Inferior parietal cortex (tissue), 1 donor: ENCODE measurements at regions not wholly inside any gene's neighbourhood (a gene's known extent, or its start where the extent isn't known, plus 50 kb on each side); places are given as distances from the start of the nearest gene placed in this dataset.
"Not testable (repeated sequence)": the region's sequence is repeated elsewhere in the genome, so short reads cannot be mapped to it uniquely, and the experiment has no call there.

Source experiments
- DNase-seq: peaks from one replicate; pipeline ENCODE4 v3.0.0-alpha.2; 2016; ENCODE audit errors: extremely low spot score

DNA sequence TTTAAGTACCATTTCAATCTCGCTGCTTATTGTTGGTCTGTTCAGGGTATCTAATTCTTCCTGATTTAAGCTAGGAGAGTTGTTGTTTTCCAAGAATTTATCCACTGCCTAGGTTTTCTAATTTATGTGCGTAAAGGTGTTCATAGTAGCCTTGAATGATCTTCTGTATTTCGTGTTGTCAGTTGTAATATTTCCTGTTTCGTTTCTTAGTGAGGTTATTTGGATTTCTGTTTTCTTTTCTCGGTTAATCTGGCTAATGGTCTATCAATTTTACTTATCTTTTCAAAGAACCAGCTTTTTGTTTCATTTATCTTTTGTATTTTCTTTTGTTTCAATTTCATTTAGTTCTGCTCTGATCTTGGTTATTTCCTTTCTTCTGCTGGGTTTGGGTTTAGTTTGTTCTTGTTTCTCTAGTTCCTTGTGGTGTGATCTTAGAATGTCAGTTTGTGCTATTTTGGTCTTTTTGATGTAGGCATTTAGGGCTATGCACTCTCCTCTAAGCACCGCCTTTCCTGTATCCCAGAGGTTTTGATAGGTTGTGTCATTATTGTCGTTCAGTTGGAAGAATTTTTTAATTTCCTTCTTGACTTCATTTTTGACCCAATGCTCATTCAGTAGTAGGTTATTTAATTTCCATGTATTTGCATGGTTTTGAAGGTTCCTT is 92.5 kb upstream of the CSRP2 start:
- not testable (repeated sequence) for DNase-seq

DNA sequence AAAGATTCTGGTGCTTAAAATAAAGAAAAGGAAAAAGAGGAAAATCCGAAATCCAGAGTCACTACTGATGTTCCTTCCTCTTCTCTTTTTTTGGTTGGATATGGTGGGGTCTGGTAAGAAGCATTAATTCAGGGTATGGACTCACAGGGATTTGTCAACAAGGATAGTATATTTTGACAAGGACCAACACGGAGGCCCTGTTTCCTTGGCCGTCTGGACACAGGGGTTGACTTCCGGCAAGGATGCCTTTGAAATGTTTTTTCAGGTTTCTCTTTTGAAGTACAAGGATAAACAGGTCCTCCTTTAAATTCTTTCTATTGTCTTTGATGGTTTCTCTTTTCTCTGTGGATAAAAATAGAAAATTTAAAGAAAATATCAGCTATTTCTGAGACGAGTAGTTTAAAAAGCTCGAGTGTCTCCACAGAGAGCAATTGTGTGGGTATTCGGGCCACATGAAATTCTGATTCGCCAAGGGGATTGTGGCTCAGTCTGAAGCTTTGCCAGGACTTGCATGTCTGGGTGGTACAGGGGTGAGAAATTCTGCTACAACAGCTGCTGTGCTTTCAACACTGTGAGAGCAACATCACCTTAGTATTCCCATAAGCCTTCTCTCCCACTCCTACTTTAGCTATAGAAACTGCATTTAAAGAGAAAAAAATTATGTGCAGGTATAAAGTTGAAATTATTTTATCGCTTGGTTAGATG is 88.5 kb upstream of the CSRP2 start:
- no peak for DNase-seq

GRCh38 chr12:76964784-76965571 is 86.2 kb upstream of the CSRP2 start:
- DNase-seq = no peak

GRCh38 chr12:76962099-76962498 is 83.3 kb upstream of the CSRP2 start:
- DNase-seq = no peak

GRCh38 chr12:76957301-76957700 is 78.5 kb upstream of the CSRP2 start:
- peak; percentile 13 for DNase-seq

DNA sequence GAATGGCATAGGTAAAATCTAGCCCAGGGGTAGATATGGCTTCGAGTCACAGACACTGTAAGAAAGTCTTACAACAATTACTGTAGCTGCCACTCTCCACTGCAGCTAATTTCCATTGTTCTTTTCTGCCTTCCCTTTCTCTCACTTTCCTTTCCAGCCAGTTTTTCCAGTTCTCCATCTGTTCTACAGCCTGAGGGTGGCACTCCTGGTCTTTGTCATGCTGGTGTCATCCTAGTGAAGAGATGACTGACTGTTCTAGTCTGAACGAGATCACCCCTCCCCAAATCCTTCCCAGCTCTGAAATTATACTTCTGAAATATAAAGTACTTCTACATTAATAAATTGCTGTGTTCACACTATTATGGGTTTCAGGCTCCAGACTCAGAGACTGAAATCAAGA is 74.2 kb upstream of the CSRP2 start:
- DNase-seq = no peak

DNA sequence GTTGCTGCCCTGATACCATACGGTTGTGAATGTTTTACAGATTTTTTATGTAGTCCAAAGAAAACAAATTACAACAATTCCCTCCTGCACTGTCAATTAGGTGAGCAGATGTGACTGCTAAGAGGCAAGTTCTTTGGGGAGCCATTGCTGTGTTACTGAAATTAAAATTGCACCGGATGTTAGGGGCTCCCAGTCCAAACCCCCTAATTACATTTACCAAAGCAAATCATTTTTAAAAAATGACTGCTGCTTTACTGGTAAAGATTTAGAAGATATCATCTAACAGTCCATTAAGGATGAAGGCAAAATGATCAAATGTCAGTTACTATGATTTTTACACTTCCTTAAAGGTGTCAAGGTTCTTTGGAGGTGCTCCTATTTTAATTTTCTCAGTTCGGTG is 70.1 kb upstream of the CSRP2 start:
- no peak for DNase-seq

- no peak for DNase-seq
Measured at GRCh38 chr12:76947304-76947703, 68.5 kb upstream of the CSRP2 start.

DNA sequence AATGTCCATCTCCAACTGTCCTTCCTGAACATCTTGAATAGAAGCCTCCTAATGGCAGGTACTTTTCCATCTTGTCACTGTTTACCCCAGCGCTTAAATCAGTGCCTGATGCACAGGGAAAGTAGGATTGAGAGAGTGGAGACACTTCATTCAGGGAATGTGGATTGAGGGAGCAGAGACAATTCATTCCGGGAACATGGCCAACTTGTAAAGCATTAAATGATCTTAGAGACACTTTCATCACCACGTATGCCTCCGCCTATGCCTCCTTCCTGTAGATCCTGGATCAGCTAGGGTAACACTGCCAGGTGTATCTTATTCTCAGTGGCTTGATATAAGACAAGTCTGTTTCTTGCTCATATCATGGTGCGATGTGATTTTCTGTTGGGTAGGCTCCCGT is 67.6 kb upstream of the CSRP2 start:
- DNase-seq = no peak

DNA sequence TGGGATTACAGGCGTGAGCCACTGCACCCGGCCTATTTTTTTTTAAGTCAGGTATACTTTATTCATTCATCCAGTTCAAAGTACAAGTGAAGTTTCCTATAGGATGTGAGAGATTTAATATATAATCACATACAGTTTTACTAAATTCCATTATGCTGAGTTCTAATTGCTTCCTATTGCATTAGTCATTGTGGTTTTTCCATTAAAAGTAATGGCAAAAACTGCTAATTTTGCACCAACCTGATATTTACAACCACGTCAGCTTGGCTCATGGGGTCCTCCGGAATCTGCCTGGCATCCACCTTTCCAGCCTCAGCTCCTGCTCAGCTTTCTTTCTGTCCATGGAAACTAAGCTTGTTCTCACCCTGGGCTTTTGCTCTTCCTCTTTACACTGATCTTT is 67.0 kb upstream of the CSRP2 start:
- no peak for DNase-seq

- no peak for DNase-seq
Measured at GRCh38 chr12:76944892-76945291, 66.1 kb upstream of the CSRP2 start.

GRCh38 chr12:76943008-76943407 is 64.2 kb upstream of the CSRP2 start:
- DNase-seq = no peak

- no peak for DNase-seq
Measured at GRCh38 chr12:76942267-76942666, 63.4 kb upstream of the CSRP2 start.

GRCh38 chr12:76940671-76941445 is 62.0 kb upstream of the CSRP2 start:
- no peak for DNase-seq

DNA sequence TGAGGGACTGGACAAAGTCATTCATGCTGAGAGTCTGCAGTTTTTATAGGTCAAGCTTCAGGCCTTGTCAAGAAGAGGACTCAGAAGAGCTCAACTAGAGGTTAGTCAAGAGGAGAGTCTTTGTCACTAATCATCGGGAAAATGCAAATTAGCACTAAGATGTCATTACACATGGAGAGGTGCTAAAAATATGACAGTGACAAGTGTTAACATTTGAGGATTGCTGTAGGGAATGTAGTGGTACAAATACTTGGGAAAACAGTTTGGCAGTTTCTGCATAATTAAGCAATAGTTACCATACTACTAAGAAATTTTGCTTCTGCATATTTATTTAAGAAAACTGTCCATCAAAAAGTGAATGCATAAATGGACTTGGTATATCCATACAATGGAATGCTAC is 60.9 kb upstream of the CSRP2 start:
- no peak for DNase-seq

GRCh38 chr12:76936275-76937193 is 57.7 kb upstream of the CSRP2 start:
- DNase-seq = no peak

DNA sequence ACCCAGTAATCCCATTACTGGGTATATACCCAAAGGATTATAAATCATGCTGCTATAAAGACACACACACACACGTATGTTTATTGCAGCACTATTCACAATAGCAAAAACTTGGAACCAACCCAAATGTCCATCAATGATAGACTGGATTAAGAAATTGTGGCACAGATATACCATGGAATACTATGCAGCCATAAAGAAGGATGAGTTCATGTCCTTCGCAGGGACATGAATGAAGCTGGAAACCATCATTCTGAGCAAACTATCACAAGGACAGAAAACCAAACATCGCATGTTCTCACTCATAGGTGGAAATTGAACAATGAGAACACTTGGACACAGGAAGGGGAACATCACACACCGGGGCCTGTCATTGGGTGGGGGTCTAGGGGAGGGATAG is 54.6 kb upstream of the CSRP2 start:
- not testable (repeated sequence) for DNase-seq

DNA sequence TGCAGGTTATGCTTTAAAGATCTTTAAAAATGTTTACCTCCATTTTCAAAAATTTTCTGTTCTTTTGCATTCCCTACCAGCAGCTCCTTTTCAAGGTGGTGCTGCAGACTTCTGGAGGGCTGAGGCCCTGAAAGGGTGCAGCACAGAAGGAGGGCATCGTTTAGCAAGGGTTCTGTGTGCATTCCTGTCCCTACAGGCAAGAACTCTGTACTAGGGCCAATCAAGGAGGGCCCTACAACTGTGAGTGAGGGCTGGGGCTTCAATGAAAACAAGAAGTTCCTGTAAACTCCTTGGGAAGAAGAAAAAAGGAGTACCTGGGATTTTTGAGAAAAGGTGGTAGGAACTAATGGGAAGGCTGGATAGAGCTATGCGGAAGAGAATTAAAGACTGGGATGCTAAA is 50.7 kb upstream of the CSRP2 start:
- DNase-seq = no peak
